Choroid plexus epithelial cell (primary cell): ENCODE measurements at regions not wholly inside any gene's neighbourhood (a gene's known extent, or its start where the extent isn't known, plus 50 kb on each side); places are given as distances from the start of the nearest gene placed in this dataset.

Source experiments
- DNase-seq: peaks from one replicate; pipeline ENCODE4 v3.0.0-alpha.2; 2010; ENCODE audit warnings: low read depth
- H3K4me3 ChIP-seq: 2 replicates; pipeline ENCODE4 v1.5.1; 2011; ENCODE audit warnings: low read depth, mild to moderate bottlenecking, control low read depth, low read length, moderate library complexity
- TF ChIP-seq, protein P1 (sequence below): conservative IDR thresholded peaks from 2 replicates; pipeline ENCODE4 v1.5.1; 2011; ENCODE audit warnings: low read depth, mild to moderate bottlenecking, control low read depth, inconsistent platforms, low read length, moderate library complexity

DNA sequence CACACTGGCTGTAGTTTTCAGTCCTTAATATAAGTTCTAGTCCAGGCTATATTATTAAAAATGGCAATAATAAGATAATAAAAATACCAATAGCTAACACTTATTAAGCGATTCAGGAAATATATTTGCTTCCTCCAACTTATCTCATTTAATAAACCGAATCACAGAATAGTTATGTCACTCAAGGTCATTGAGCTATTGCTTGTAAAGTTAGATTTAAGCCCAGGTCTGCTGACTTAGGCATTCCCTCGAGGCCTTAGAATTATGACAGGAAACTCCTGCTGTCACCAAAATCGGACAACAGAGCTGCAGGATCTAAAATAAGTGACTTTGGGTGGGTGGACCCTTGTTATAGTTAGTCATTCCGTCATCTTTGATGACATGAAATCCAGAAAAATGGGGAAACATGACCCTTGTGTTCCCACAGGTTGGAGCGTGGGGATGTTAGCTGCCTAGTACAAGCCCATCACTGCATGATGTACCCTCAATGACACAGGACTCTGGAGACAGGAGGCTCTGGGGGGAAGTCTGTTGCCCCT, 181.3 kb upstream of the PHYHIPL start:
- TF ChIP-seq, protein P1, sequence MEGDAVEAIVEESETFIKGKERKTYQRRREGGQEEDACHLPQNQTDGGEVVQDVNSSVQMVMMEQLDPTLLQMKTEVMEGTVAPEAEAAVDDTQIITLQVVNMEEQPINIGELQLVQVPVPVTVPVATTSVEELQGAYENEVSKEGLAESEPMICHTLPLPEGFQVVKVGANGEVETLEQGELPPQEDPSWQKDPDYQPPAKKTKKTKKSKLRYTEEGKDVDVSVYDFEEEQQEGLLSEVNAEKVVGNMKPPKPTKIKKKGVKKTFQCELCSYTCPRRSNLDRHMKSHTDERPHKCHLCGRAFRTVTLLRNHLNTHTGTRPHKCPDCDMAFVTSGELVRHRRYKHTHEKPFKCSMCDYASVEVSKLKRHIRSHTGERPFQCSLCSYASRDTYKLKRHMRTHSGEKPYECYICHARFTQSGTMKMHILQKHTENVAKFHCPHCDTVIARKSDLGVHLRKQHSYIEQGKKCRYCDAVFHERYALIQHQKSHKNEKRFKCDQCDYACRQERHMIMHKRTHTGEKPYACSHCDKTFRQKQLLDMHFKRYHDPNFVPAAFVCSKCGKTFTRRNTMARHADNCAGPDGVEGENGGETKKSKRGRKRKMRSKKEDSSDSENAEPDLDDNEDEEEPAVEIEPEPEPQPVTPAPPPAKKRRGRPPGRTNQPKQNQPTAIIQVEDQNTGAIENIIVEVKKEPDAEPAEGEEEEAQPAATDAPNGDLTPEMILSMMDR, result no peak
- no peak for DNase-seq
- H3K4me3 ChIP-seq, result no peak overlapping the region

DNA sequence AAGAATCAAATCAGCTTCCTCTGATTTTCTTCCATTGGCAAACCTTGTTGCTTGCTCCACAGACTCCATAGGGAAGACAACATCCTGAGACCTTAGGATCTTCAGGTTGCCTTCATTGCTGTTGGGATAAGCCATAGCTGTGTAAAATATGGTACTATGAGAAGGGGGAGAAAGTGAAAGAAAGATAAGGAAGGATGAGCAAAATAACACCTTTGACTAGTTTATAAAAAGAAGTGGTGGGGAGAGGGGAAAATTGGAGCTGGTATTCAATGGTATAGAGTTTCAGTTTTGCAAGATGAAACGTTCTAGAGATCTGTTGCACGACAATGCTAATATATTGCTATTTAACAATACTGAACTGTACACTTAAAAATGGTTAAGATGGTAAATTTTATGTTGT, 180.4 kb upstream of the PHYHIPL start:
- TF ChIP-seq, protein P1, result no peak
- H3K4me3 ChIP-seq, result no peak overlapping the region
- DNase-seq, result no peak

DNA sequence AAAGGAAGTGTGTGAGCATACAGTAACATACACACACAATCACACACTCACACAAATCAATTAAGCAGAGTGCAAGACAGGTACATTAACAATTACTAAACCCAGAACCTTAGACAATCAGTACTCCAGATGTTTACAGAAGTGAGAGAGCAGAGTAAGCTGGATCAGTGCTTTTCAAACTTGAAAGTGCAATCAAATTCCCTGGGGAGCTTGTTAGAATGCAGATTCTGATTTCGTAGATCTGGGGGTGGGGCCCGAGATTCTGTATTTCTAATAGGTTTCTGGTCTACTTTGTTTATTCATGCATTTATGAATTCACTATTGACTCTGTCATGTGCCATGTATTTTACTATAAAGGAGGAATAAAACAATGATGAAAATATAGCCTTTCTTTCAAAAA, 179.6 kb upstream of the PHYHIPL start:
- DNase-seq, result no peak
- TF ChIP-seq, protein P1, result no peak
- H3K4me3 ChIP-seq, result no peak overlapping the region

DNA sequence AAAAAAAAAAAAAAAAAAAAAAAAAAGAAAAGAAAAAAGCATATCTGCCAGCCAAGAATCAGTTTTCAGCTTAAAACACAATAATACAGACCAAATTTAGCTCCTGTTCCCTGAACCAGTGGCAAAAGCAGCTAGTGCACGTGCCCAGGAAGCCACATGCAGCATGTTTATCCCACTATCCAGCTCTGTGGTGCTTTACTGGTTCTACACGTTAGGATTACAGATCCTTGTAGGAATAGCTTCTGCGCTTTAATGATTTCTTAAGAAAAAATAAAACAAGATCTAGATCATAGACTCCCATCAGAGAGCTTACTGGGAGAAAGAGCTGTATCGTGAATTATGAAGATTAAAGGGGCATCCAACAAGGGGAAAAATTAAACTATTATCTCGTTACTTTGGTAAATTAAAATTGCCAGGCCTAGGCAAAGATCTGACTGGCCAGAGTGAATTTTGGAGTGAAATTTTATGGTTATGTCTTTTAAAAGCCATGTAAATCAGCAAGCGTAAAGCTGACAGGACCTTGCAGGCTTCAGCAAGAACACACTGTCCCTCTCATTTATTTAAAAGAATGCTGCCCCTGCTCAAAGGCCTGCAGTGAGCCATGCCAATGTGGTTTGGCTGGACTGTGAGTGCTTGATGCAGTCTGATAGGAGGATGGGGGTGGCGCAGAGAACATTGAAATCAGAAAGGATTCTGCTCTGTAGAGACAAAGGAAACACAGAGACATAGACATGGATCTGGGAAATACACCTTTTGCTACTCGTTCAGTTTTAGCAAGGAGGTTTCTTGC, 177.3 kb upstream of the PHYHIPL start:
- TF ChIP-seq, protein P1, result no peak
- no peak overlapping the region for H3K4me3 ChIP-seq
- DNase-seq, result peak; percentile 8

DNA sequence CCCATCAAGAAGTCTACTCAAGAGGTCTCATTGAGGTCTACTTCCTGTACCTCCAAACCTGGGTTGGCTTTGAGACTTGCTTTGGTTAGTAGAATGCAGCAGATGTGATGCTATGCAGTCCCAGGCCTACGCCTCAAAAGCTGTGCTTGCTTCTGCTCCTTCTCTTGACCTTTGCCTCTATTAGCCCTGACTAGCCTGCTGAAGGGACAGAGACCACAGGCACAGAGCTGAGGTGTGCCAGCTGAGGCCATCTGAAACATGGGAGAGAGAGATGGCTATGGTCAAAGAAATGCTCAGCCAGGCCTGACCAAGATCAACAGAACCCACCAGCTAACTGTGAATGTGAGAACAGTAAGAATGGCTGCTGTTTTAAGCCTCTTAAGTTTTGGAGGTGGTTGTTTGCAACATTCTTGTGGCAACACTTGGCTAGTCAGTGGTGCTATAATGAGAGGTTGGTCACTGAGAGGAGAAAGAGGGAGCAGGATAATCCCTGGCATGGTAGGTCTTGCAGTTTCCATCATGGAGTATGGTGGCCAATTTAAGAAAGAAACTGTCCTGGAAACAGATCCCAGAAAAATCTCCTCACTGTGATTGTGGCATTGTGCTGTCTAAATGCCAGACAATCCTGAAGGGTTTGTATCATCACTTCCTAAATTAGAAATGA, 176.1 kb upstream of the PHYHIPL start:
- no peak for DNase-seq
- TF ChIP-seq, protein P1, result no peak
- no peak overlapping the region for H3K4me3 ChIP-seq

DNA sequence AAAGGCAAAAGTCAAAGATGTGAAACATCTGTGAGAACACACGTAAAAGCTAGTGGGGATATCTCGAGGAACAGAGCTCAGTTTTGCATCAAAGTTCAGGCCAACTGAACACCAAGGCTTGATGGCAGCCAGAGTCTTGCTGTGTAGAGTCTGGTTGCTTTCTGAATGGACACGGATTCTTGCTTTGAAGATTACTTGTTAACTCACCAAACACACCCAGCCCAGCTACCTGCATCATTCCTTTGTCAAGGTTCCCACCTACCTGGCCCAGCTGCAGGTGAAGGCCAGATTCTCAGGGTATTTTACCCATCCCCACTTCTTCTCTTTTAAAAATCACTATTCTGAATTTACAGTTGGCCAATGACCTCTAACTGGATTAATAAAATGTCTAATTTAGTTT, 174.4 kb upstream of the PHYHIPL start:
- TF ChIP-seq, protein P1, result no peak
- no peak for DNase-seq
- no peak overlapping the region for H3K4me3 ChIP-seq
